HG03045 (cell line): ENCODE measurements at regions not wholly inside any gene's neighbourhood (a gene's known extent, or its start where the extent isn't known, plus 50 kb on each side); places are given as distances from the start of the nearest gene placed in this dataset.

Source experiments
- ATAC-seq: cut with Tn5 transposase; IDR thresholded peaks from one replicate; pipeline ENCODE4 v1.9.1; 2021; ENCODE audit warnings: mild to moderate bottlenecking, moderate library complexity; ENCODE audit not compliant: unreplicated experiment

- no peak for ATAC-seq
Observed at GRCh38 chr9:87084407-87084806, 137.1 kb upstream of the GAS1 start.

- ATAC-seq = no peak
Observed at GRCh38 chr9:87085073-87085472, 137.8 kb upstream of the GAS1 start.

- ATAC-seq = no peak
Observed at GRCh38 chr9:87085521-87085920, 138.2 kb upstream of the GAS1 start.

- ATAC-seq = no peak
Observed at GRCh38 chr9:87086221-87086818, 139.0 kb upstream of the GAS1 start.

- no peak for ATAC-seq
Observed at GRCh38 chr9:87087197-87087596, 139.9 kb upstream of the GAS1 start.

GRCh38 chr9:87088192-87088591, 140.9 kb upstream of the GAS1 start:
- no peak for ATAC-seq

- no peak for ATAC-seq
Observed at GRCh38 chr9:87088621-87089365, 141.5 kb upstream of the GAS1 start.

GRCh38 chr9:87089506-87089905, 142.2 kb upstream of the GAS1 start:
- no peak for ATAC-seq

- ATAC-seq = no peak
Observed at GRCh38 chr9:87089929-87090328, 142.6 kb upstream of the GAS1 start.

GRCh38 chr9:87093777-87094176, 146.5 kb upstream of the GAS1 start:
- ATAC-seq = no peak

- no peak for ATAC-seq
Observed at GRCh38 chr9:87095951-87096350, 148.6 kb upstream of the GAS1 start.

GRCh38 chr9:87096506-87096905, 149.2 kb upstream of the GAS1 start:
- no peak for ATAC-seq

- no peak for ATAC-seq
Observed at GRCh38 chr9:87097238-87097637, 149.9 kb upstream of the GAS1 start.

- ATAC-seq = no peak
Observed at GRCh38 chr9:87099407-87099806, 152.1 kb upstream of the GAS1 start.

- no peak for ATAC-seq
Observed at GRCh38 chr9:87100001-87100400, 152.7 kb upstream of the GAS1 start.

GRCh38 chr9:87102126-87102525, 154.8 kb upstream of the GAS1 start:
- ATAC-seq = no peak

- no peak for ATAC-seq
Observed at GRCh38 chr9:87107072-87107471, 159.8 kb upstream of the GAS1 start.

GRCh38 chr9:87108661-87109060, 161.4 kb upstream of the GAS1 start:
- ATAC-seq = no peak

- ATAC-seq = no peak
Observed at GRCh38 chr9:87109231-87109631, 161.9 kb upstream of the GAS1 start.

- no peak for ATAC-seq
Observed at GRCh38 chr9:87109851-87110250, 162.5 kb upstream of the GAS1 start.

- ATAC-seq = no peak
Observed at GRCh38 chr9:87111010-87111409, 163.7 kb upstream of the GAS1 start.

- no peak for ATAC-seq
Observed at GRCh38 chr9:87112656-87113055, 165.3 kb upstream of the GAS1 start.

GRCh38 chr9:87113874-87114273, 166.6 kb upstream of the GAS1 start:
- no peak for ATAC-seq
